GM12891 (cell line): ENCODE measurements at regions not wholly inside any gene's neighbourhood (a gene's known extent, or its start where the extent isn't known, plus 50 kb on each side); places are given as distances from the start of the nearest gene placed in this dataset.
"Not testable (repeated sequence)": the region's sequence is repeated elsewhere in the genome, so short reads cannot be mapped to it uniquely, and the experiment has no call there.

ENCODE experiments used
- DNase-seq: peaks from one replicate; pipeline ENCODE4 v3.0.0; 2011; ENCODE audit warnings: low spot score; ENCODE audit not compliant: insufficient read length
- FAIRE-seq: peaks from 2 replicates; lab custom pipeline; 2011; peaks lifted over from hg19 to GRCh38; lab: Jason Lieb, UNC
- PAX5 ChIP-seq: IDR thresholded peaks from 2 replicates; pipeline ENCODE4 v1.6.1; 2011; ENCODE audit warnings: low read length, moderate library complexity, mild to moderate bottlenecking; ENCODE audit not compliant: insufficient read depth, severe bottlenecking
- POLR2A ChIP-seq: IDR thresholded peaks from 2 replicates; pipeline ENCODE4 v1.6.1; 2011; ENCODE audit warnings: low read depth, low read length, control low read depth
- POLR2AphosphoS5 ChIP-seq: IDR thresholded peaks from 2 replicates; pipeline ENCODE4 v1.6.1; 2011; ENCODE audit warnings: low read depth, low read length, control low read depth
- POU2F2 ChIP-seq: IDR thresholded peaks from 2 replicates; pipeline ENCODE4 v1.6.1; 2011; ENCODE audit warnings: low read depth, mild to moderate bottlenecking, control low read depth, low read length, moderate library complexity
- SPI1 ChIP-seq: IDR thresholded peaks from 2 replicates; pipeline ENCODE4 v1.6.1; 2011; ENCODE audit warnings: low read depth, low read length, control low read depth
- TAF1 ChIP-seq: IDR thresholded peaks from 2 replicates; pipeline ENCODE4 v1.6.1; 2011; ENCODE audit warnings: low read depth, low read length, control low read depth

DNA sequence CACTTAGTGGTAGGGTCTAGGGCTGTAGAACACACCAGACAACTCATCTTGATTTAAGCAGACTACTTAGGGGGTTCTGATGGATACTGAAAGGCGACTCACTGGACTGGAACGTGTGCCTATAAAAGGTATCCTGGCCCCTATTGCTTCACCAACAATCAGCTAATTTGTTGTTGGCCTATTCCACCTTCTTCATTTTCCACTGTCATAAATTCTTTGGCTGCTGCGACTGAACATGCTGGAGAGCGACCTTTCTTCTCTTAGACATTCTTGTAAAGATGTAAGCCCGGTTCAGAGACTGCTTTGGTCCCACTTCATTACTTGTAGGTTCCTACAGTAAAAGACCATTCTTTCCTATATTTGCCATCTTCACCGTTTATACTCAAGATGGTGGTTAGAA lies 609.9 kb upstream of the CITED2 start:
- DNase-seq (no peak), FAIRE-seq (no peak)
- TF ChIP-seq POLR2A: no peak

- no peak for FAIRE-seq
- no peak for TF ChIP-seq POLR2AphosphoS5
- TF ChIP-seq POU2F2: no peak
- TF ChIP-seq PAX5: no peak
- TF ChIP-seq POLR2A: no peak
- no peak for TF ChIP-seq SPI1
- TF ChIP-seq TAF1: no peak
Measured at GRCh38 chr6:139983555-139984276, 609.3 kb upstream of the CITED2 start.

GRCh38 chr6:139982652-139983295 lies 608.3 kb upstream of the CITED2 start:
- no peak for FAIRE-seq
- DNase-seq: no peak
- TF ChIP-seq PAX5 (no peak), TAF1 (no peak), POLR2A (no peak), POLR2AphosphoS5 (no peak), SPI1 (no peak), POU2F2 (no peak)

More at GRCh38 chr6:139983555-139984276, 609.3 kb upstream of the CITED2 start:
- DNase-seq: no peak

DNA sequence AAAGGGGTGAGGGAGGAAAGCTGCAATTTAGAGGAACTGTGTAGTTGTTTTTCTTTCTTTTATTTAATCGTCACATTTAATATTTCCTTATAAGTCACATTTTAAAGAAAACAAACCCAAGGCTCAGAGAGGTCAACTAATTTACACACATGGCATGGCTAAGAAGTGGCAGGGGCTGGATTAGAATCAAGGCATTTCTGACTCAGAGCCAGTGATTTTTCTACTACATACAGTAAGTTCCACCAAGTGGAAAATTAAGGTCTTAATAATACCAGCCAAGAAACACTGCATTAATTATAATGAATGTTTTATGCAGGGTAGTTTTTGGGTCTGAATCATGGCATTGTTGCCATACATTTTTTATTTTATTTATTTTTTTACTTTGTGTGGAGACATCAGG lies 607.7 kb upstream of the CITED2 start:
- FAIRE-seq: no peak
- DNase-seq: no peak
- TF ChIP-seq POLR2A: no peak
- TF ChIP-seq POLR2AphosphoS5: no peak
- TF ChIP-seq POU2F2: no peak
- TF ChIP-seq SPI1: no peak
- no peak for TF ChIP-seq TAF1
- no peak for TF ChIP-seq PAX5

GRCh38 chr6:139981768-139982181 lies 607.3 kb upstream of the CITED2 start:
- FAIRE-seq (no peak), DNase-seq (no peak)
- TF ChIP-seq POU2F2 (no peak), SPI1 (no peak), TAF1 (no peak), PAX5 (no peak), POLR2A (no peak), POLR2AphosphoS5 (no peak)

DNA sequence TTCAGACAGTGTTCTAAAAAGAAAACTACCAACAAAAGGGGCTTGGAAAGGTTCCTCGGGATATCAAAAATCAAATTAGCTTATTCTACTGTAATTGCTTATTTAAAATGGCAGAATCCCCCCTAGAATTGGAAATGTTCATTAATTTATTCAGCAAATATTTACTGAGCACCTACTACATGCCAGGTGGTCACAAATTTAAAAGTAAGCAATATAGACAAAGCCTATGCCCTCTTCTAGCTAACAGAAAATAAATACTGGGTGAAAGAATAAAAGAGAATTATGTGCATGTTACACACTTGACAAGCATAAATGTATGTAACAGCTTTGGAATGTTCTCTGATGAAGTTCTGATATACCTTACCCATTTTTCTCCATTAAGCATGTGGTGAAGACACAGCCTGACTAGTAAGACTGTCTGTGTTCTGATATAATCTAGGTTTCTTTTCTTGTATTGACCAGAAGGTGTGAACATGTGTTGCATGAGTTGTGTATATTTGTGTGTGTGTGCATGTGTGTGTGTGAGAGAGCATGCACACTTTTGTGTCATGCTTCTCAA lies 606.7 kb upstream of the CITED2 start:
- DNase-seq: no peak
- FAIRE-seq: no peak
- no peak for TF ChIP-seq SPI1
- no peak for TF ChIP-seq POU2F2
- TF ChIP-seq POLR2AphosphoS5: no peak
- no peak for TF ChIP-seq POLR2A
- no peak for TF ChIP-seq PAX5
- TF ChIP-seq TAF1: no peak

DNA sequence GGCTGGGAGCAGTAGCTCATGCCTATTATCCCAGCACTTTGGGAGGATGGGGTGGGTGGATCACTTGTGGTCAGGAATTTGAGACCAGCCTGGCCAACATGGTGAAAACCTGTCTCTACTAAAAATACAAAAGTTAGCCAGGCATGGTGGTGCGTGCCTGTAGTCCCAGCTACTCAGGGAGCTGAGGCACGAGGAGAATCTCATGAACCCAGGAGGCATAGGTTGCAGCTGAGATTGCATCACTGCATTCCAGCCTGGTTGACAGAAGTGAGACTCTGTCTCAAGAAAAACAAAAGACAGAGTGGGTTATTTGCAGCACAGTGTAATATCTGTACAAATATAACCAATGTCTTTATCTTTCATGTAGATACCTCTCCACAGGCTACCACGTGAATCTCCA lies 606.2 kb upstream of the CITED2 start:
- not testable (repeated sequence) for FAIRE-seq, DNase-seq

GRCh38 chr6:139979021-139979725 lies 604.7 kb upstream of the CITED2 start:
- no peak for FAIRE-seq
- DNase-seq: no peak
- TF ChIP-seq SPI1: no peak
- TF ChIP-seq TAF1: no peak
- no peak for TF ChIP-seq POLR2AphosphoS5
- no peak for TF ChIP-seq POLR2A
- TF ChIP-seq PAX5: no peak
- TF ChIP-seq POU2F2: no peak

- TF ChIP-seq POLR2A (no peak), POU2F2 (no peak), TAF1 (no peak), PAX5 (no peak), SPI1 (no peak), POLR2AphosphoS5 (no peak)
- FAIRE-seq (no peak), DNase-seq (no peak)
Measured at GRCh38 chr6:139977887-139978332, 603.5 kb upstream of the CITED2 start.
